ENCODE measurements at regions not wholly inside any gene's neighbourhood (a gene's known extent, or its start where the extent isn't known, plus 50 kb on each side); places are given as distances from the start of the nearest gene placed in this dataset.
A peak's percentile ranks its signal among the peaks of the same experiment; 100 is the strongest.

- Histone ChIP-seq H2AFZ (ENCODE audit: low read length) (no peak overlapping the region), H3K4me2 (ENCODE audit: insufficient read depth, low read length) (no peak overlapping the region), H3K27me3 (ENCODE audit: insufficient read depth, low read length) (no peaks in the 10 kb centered on the region), H3K9me3 (ENCODE audit: low read depth, low read length) (no peaks in the 10 kb centered on the region), H3K36me3 (ENCODE audit: insufficient read depth, low read length) (no peaks in the 10 kb centered on the region), H4K20me1 (ENCODE audit: insufficient read depth, low read length) (no peaks in the 10 kb centered on the region), H3K4me1 (ENCODE audit: insufficient read depth, low read length) (peaks cover 14% of the 10 kb centered on the region), H3K79me2 (ENCODE audit: insufficient read depth, low read length) (no peaks in the 10 kb centered on the region), H3K27ac (ENCODE audit: low read depth, low read length) (no peak overlapping the region), H3K4me3 (ENCODE audit: insufficient read depth, low read length) (no peak overlapping the region)
- no peak for DNase-seq (ENCODE audit: insufficient read length, low spot score, missing footprints)
- TF ChIP-seq CTCF (IDR thresholded peaks at IDR 0.05; ENCODE audit: extremely low read depth, low read depth, low read length) = no peak
These were observed 82.6 kb upstream of the GPC6 start for GRCh38 chr13:93144031-93144430.

GRCh38 chr13:93145199-93145598 lies 81.4 kb upstream of the GPC6 start:
- H2AFZ ChIP-seq (ENCODE audit: low read length) = no peak overlapping the region
- no peak for DNase-seq (ENCODE audit: insufficient read length, low spot score, missing footprints)
- H3K36me3 ChIP-seq (ENCODE audit: insufficient read depth, low read length) = no peaks in the 10 kb centered on the region
- H3K4me2 ChIP-seq (ENCODE audit: insufficient read depth, low read length) = no peak overlapping the region
- no peaks in the 10 kb centered on the region for H3K9me3 ChIP-seq (ENCODE audit: low read depth, low read length)
- H3K27ac ChIP-seq (ENCODE audit: low read depth, low read length) = no peak overlapping the region
- no peaks in the 10 kb centered on the region for H3K27me3 ChIP-seq (ENCODE audit: insufficient read depth, low read length)
- no peaks in the 10 kb centered on the region for H4K20me1 ChIP-seq (ENCODE audit: insufficient read depth, low read length)
- no peak overlapping the region for H3K4me3 ChIP-seq (ENCODE audit: insufficient read depth, low read length)
- no peak for TF ChIP-seq CTCF (IDR thresholded peaks at IDR 0.05; ENCODE audit: extremely low read depth, low read depth, low read length)
- peaks cover 14% of the 10 kb centered on the region for H3K4me1 ChIP-seq (ENCODE audit: insufficient read depth, low read length)
- H3K79me2 ChIP-seq (ENCODE audit: insufficient read depth, low read length) = no peaks in the 10 kb centered on the region

GRCh38 chr13:93146584-93147297 lies 79.9 kb upstream of the GPC6 start:
- Histone ChIP-seq H3K4me3 (ENCODE audit: insufficient read depth, low read length) (no peak overlapping the region), H3K27ac (ENCODE audit: low read depth, low read length) (peak overlapping the region; percentile 60), H3K36me3 (ENCODE audit: insufficient read depth, low read length) (no peaks in the 10 kb centered on the region), H2AFZ (ENCODE audit: low read length) (no peak overlapping the region), H3K79me2 (ENCODE audit: insufficient read depth, low read length) (no peaks in the 10 kb centered on the region), H3K27me3 (ENCODE audit: insufficient read depth, low read length) (no peaks in the 10 kb centered on the region), H3K9me3 (ENCODE audit: low read depth, low read length) (no peaks in the 10 kb centered on the region), H3K4me1 (ENCODE audit: insufficient read depth, low read length) (peaks cover 25% of the 10 kb centered on the region), H3K4me2 (ENCODE audit: insufficient read depth, low read length) (peak overlapping the region; percentile 39), H4K20me1 (ENCODE audit: insufficient read depth, low read length) (no peaks in the 10 kb centered on the region)
- no peak for TF ChIP-seq CTCF (IDR thresholded peaks at IDR 0.05; ENCODE audit: extremely low read depth, low read depth, low read length)
- no peak for DNase-seq (ENCODE audit: insufficient read length, low spot score, missing footprints)

GRCh38 chr13:93147298-93147645 lies 79.3 kb upstream of the GPC6 start:
- Histone ChIP-seq H3K27ac (ENCODE audit: low read depth, low read length) (peak overlapping the region; percentile 60), H3K36me3 (ENCODE audit: insufficient read depth, low read length) (no peaks in the 10 kb centered on the region), H3K27me3 (ENCODE audit: insufficient read depth, low read length) (no peaks in the 10 kb centered on the region), H3K9me3 (ENCODE audit: low read depth, low read length) (no peaks in the 10 kb centered on the region), H3K79me2 (ENCODE audit: insufficient read depth, low read length) (no peaks in the 10 kb centered on the region), H3K4me2 (ENCODE audit: insufficient read depth, low read length) (peak overlapping the region; percentile 39), H3K4me3 (ENCODE audit: insufficient read depth, low read length) (no peak overlapping the region), H2AFZ (ENCODE audit: low read length) (no peak overlapping the region), H3K4me1 (ENCODE audit: insufficient read depth, low read length) (peaks cover 29% of the 10 kb centered on the region), H4K20me1 (ENCODE audit: insufficient read depth, low read length) (no peaks in the 10 kb centered on the region)
- DNase-seq (ENCODE audit: insufficient read length, low spot score, missing footprints) = no peak
- no peak for TF ChIP-seq CTCF (IDR thresholded peaks at IDR 0.05; ENCODE audit: extremely low read depth, low read depth, low read length)

All from osteoblast (primary cell).